GM18508 (cell line): ENCODE measurements at regions not wholly inside any gene's neighbourhood (a gene's known extent, or its start where the extent isn't known, plus 50 kb on each side); places are given as distances from the start of the nearest gene placed in this dataset.

Source experiments
- ATAC-seq: cut with Tn5 transposase; IDR thresholded peaks from one replicate; pipeline ENCODE4 v1.9.1; 2021; ENCODE audit warnings: moderate number of reproducible peaks; ENCODE audit not compliant: insufficient read depth, unreplicated experiment

- ATAC-seq = no peak
These were observed 182.2 kb downstream of the CCDC59 start for GRCh38 chr12:82176026-82176425.

- ATAC-seq = no peak
These were observed 183.3 kb downstream of the CCDC59 start for GRCh38 chr12:82174936-82175335.

- no peak for ATAC-seq
These were observed 183.8 kb downstream of the CCDC59 start for GRCh38 chr12:82174383-82174782.

- ATAC-seq = no peak
These were observed 209.1 kb downstream of the CCDC59 start for GRCh38 chr12:82149045-82149444.

GRCh38 chr12:82146740-82147139, 211.4 kb downstream of the CCDC59 start:
- ATAC-seq = no peak

GRCh38 chr12:82144505-82144904, 213.7 kb downstream of the CCDC59 start:
- ATAC-seq = no peak

- ATAC-seq = no peak
These were observed 225.8 kb downstream of the CCDC59 start for GRCh38 chr12:82132390-82132789.

GRCh38 chr12:82130762-82131161, 227.4 kb downstream of the CCDC59 start:
- no peak for ATAC-seq

- ATAC-seq = no peak
These were observed 233.3 kb downstream of the CCDC59 start for GRCh38 chr12:82124711-82125380.

GRCh38 chr12:82121545-82121944, 236.6 kb downstream of the CCDC59 start:
- ATAC-seq = no peak

- ATAC-seq = no peak
These were observed 237.3 kb downstream of the CCDC59 start for GRCh38 chr12:82120901-82121300.

GRCh38 chr12:82109243-82109642, 248.9 kb downstream of the CCDC59 start:
- no peak for ATAC-seq

- ATAC-seq = no peak
These were observed 249.6 kb downstream of the CCDC59 start for GRCh38 chr12:82108615-82109014.

- no peak for ATAC-seq
These were observed 259.0 kb downstream of the CCDC59 start for GRCh38 chr12:82099216-82099615.

GRCh38 chr12:82097877-82098276, 260.3 kb downstream of the CCDC59 start:
- no peak for ATAC-seq

- ATAC-seq = no peak
These were observed 260.7 kb downstream of the CCDC59 start for GRCh38 chr12:82097438-82097837.

GRCh38 chr12:82090165-82090564, 268.0 kb downstream of the CCDC59 start:
- no peak for ATAC-seq

- ATAC-seq = no peak
These were observed 268.6 kb downstream of the CCDC59 start for GRCh38 chr12:82089369-82090121.

- ATAC-seq = no peak
These were observed 275.7 kb downstream of the CCDC59 start for GRCh38 chr12:82082501-82082900.

GRCh38 chr12:82069931-82070514, 288.2 kb downstream of the CCDC59 start:
- no peak for ATAC-seq

GRCh38 chr12:82058197-82058596, 299.0 kb upstream of the PPFIA2 start:
- no peak for ATAC-seq

- no peak for ATAC-seq
These were observed 298.6 kb upstream of the PPFIA2 start for GRCh38 chr12:82057770-82058169.
